ENCODE measurements at regions not wholly inside any gene's neighbourhood (a gene's known extent, or its start where the extent isn't known, plus 50 kb on each side); places are given as distances from the start of the nearest gene placed in this dataset.

- Histone ChIP-seq H3K9me3 (replicated peaks in 1 of 2; ENCODE audit: control insufficient read depth in 1 of 2, insufficient read depth in 1 of 2, low read length in 2 of 2) (no peaks in the 10 kb centered on the region), H3K79me2 (ENCODE audit: insufficient read depth, low read length) (no peaks in the 10 kb centered on the region), H3K27ac (ENCODE audit: low read depth in 1 of 2, low read length in 2 of 2) (no peak overlapping the region), H3K27me3 (ENCODE audit: control insufficient read depth in 2 of 2, insufficient read depth in 2 of 2, low read length in 2 of 2) (no peaks in the 10 kb centered on the region), H3K4me1 (ENCODE audit: control insufficient read depth in 1 of 2, insufficient read depth in 2 of 2, low read length in 2 of 2) (no peaks in the 10 kb centered on the region), H3K9ac (ENCODE audit: insufficient read depth, low read length, poor library complexity, severe bottlenecking) (no peak overlapping the region), H4K20me1 (ENCODE audit: insufficient read depth, low read length) (no peaks in the 10 kb centered on the region), H2AFZ (ENCODE audit: insufficient read depth, low read depth, low read length, poor library complexity, severe bottlenecking) (no peak overlapping the region), H3K36me3 (replicated peaks in 1 of 2; ENCODE audit: control insufficient read depth in 1 of 2, insufficient read depth in 2 of 2, low read length in 2 of 2) (no peaks in the 10 kb centered on the region), H3K4me2 (replicated peaks; ENCODE audit: extremely low read depth, low read length, poor library complexity, severe bottlenecking) (no peak overlapping the region), H3K4me3 (replicated peaks in 1 of 3; ENCODE audit: low read depth in 2 of 3, low read length in 3 of 3) (no peak overlapping the region)
- H3K36me3 Mint-ChIP-seq = no peaks in the 10 kb centered on the region
- intact Hi-C loops (cut with micrococcal nuclease) = no loop called here
- peaks cover 0 to 2% (median 0%) of the 10 kb centered on the region in 3 donors for H3K27me3 Mint-ChIP-seq (ENCODE audit: low read depth in 3 of 3)
- no peak for DNase-seq
- H3K27ac Mint-ChIP-seq = no peak overlapping the region
- no peak overlapping the region for H3K4me3 Mint-ChIP-seq
- no peak for TF ChIP-seq CTCF (IDR thresholded peaks at IDR 0.05)
- WGBS (ENCODE audit: insufficient coverage) = 100% methylated on average over 1 of the region's 3 CpGs
- H3K9me3 Mint-ChIP-seq = peaks cover 0 to 3% (median 0%) of the 10 kb centered on the region in 7 donors
- H3K4me1 Mint-ChIP-seq = no peaks in the 10 kb centered on the region
Observed at GRCh38 chr1:221419513-221420095, 322.3 kb downstream of the DUSP10 start.

GRCh38 chr1:221429264-221429663 lies 312.6 kb downstream of the DUSP10 start:
- Histone ChIP-seq H4K20me1 (ENCODE audit: insufficient read depth, low read length) (no peaks in the 10 kb centered on the region), H3K4me1 (ENCODE audit: control insufficient read depth in 1 of 2, insufficient read depth in 2 of 2, low read length in 2 of 2) (no peaks in the 10 kb centered on the region), H2AFZ (ENCODE audit: insufficient read depth, low read depth, low read length, poor library complexity, severe bottlenecking) (no peak overlapping the region), H3K9me3 (replicated peaks in 1 of 2; ENCODE audit: control insufficient read depth in 1 of 2, insufficient read depth in 1 of 2, low read length in 2 of 2) (peaks cover 5 to 21% of the 10 kb centered on the region in 2 donors), H3K9ac (ENCODE audit: insufficient read depth, low read length, poor library complexity, severe bottlenecking) (no peak overlapping the region), H3K27me3 (ENCODE audit: control insufficient read depth in 2 of 2, insufficient read depth in 2 of 2, low read length in 2 of 2) (no peaks in the 10 kb centered on the region), H3K79me2 (ENCODE audit: insufficient read depth, low read length) (no peaks in the 10 kb centered on the region), H3K36me3 (replicated peaks in 1 of 2; ENCODE audit: control insufficient read depth in 1 of 2, insufficient read depth in 2 of 2, low read length in 2 of 2) (no peaks in the 10 kb centered on the region), H3K4me3 (replicated peaks in 1 of 3; ENCODE audit: low read depth in 2 of 3, low read length in 3 of 3) (no peak overlapping the region), H3K27ac (ENCODE audit: low read depth in 1 of 2, low read length in 2 of 2) (no peak overlapping the region), H3K4me2 (replicated peaks; ENCODE audit: extremely low read depth, low read length, poor library complexity, severe bottlenecking) (no peak overlapping the region)
- Mint-ChIP-seq H3K27ac (no peak overlapping the region), H3K4me1 (peaks cover 3% of the 10 kb centered on the region), H3K27me3 (ENCODE audit: low read depth in 3 of 3) (peaks cover 0 to 2% (median 1%) of the 10 kb centered on the region in 3 donors), H3K36me3 (no peaks in the 10 kb centered on the region), H3K9me3 (peaks cover 14 to 27% (median 17%) of the 10 kb centered on the region in 7 donors), H3K4me3 (no peak overlapping the region)
- no CpG with 5 or more reads among the region's 1 CpG for WGBS (ENCODE audit: insufficient coverage)
- DNase-seq = peak; percentile 17 to 48 (median 44)
- no peak for TF ChIP-seq CTCF (IDR thresholded peaks at IDR 0.05)
- intact Hi-C loops (cut with micrococcal nuclease) = no loop called here

All from CD14-positive monocyte (primary cell).